ENCODE measurements at regions not wholly inside any gene's neighbourhood (a gene's known extent, or its start where the extent isn't known, plus 50 kb on each side); places are given as distances from the start of the nearest gene placed in this dataset.

- BruUV-seq (replicated peaks), result no TSS peak
- no peak overlapping the region for H3K9ac ChIP-seq (ENCODE audit: insufficient read depth in 1 of 2, low read depth in 2 of 2, low read length in 2 of 2)
- TF ChIP-seq KDM5B (IDR thresholded peaks at IDR 0.05; ENCODE audit: insufficient replicate concordance, low read depth, low read length), result no peak
- no peak for TF ChIP-seq L3MBTL2 (IDR thresholded peaks at IDR 0.05)
- TF ChIP-seq ZHX1 (conservative IDR thresholded peaks at IDR 0.05; ENCODE audit: low read length), result no peak
- TF ChIP-seq MAZ (CRISPR knock-in tag; conservative IDR thresholded peaks at IDR 0.05 in 1 of 2, IDR thresholded peaks at IDR 0.05 in 1 of 2), result no peak
- intact Hi-C loops (cut with micrococcal nuclease), result no loop called here
- 0 out of 2 replicates have a peak, but pooled peaks cover 3% of the 10 kb centered on the region for H4K20me1 ChIP-seq (replicated peaks; ENCODE audit: control insufficient read depth, insufficient read depth, low read length)
- no peak for FAIRE-seq
- CTCF ChIA-PET (ENCODE audit: low intra/inter-chr PET ratio), result no interaction called here
- no peaks in the 10 kb centered on the region for H3K4me1 ChIP-seq (replicated peaks in 1 of 2; ENCODE audit: control insufficient read depth in 2 of 2, insufficient read depth in 2 of 2, low read length in 2 of 2)
- no peaks in the 10 kb centered on the region for H3K9me3 ChIP-seq (replicated peaks; ENCODE audit: control insufficient read depth, insufficient read depth, low read depth, low read length)
- H3K4me2 ChIP-seq (ENCODE audit: insufficient read depth, low read length), result no peak overlapping the region
- H3K27ac ChIP-seq (ENCODE audit: extremely low read depth, low read depth, low read length), result no peak overlapping the region
- DNase-seq (ENCODE audit: extremely low read depth in 1 of 4, low spot score in 3 of 4), result no peak
- no peak for ATAC-seq
- in situ Hi-C loops (cut with MboI), result no loop called here
- no peak overlapping the region for H2AFZ ChIP-seq (ENCODE audit: low read depth, low read length)
- H3K36me3 ChIP-seq (ENCODE audit: control insufficient read depth, insufficient read depth, low read length), result no peaks in the 10 kb centered on the region
- 0% methylated on average over 5 of the region's 5 CpGs for WGBS (ENCODE audit: insufficient coverage, low coverage, missing lambda C conversion rate)
- H3K9me1 ChIP-seq (ENCODE audit: control insufficient read depth, insufficient read depth, low read length), result no peaks in the 10 kb centered on the region
- H3K27me3 ChIP-seq (ENCODE audit: control insufficient read depth in 2 of 2, insufficient read depth in 2 of 2, low read length in 2 of 2), result peaks cover 0 to 7% of the 10 kb centered on the region in 2 experiments; a peak in 3 of 5 replicates
- no peaks in the 10 kb centered on the region for H3K79me2 ChIP-seq (ENCODE audit: control insufficient read depth, insufficient read depth, low read length)
- no peak overlapping the region for H3K4me3 ChIP-seq
- POLR2A ChIA-PET, result interaction anchor here (1.1 kb wide), 1 partner anchor 11 kb away, joined by 3 read pairs; no protein-coding TSS in a partner anchor
Observed at GRCh38 chr10:29809383-29809782, 174.6 kb upstream of the SVIL start.

Data from K562 (cell line).